ENCODE measurements at regions not wholly inside any gene's neighbourhood (a gene's known extent, or its start where the extent isn't known, plus 50 kb on each side); places are given as distances from the start of the nearest gene placed in this dataset.
"Not testable (repeated sequence)": the region's sequence is repeated elsewhere in the genome, so short reads cannot be mapped to it uniquely, and the experiment has no call there.

DNA sequence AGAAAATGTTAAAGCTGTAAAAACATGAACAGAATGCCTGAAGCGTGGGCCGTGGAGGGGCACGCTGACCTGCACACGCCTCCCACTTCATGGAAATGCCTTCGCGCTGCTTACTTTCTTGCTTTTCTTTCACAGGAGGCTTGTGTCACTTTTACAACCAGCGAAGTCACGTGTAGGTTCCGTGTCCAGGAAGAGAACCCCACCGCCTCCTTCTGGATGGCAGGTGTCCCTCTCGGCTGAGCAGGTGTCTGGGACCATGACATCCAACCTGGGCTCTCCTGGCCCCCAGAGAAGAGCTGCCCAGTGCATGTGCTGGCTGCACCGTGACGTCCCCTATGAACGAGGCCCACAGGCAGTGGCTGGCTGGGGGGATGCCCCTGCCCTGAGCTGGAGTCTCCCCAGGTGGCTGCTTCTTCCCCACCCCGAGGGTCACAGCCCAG lies 345.0 kb upstream of the SFSWAP start:
- Mint-ChIP-seq H3K27me3 (ENCODE audit: low read depth) (peaks cover 25% of the 10 kb centered on the region), H3K36me3 (ENCODE audit: low read depth) (no peaks in the 10 kb centered on the region), H3K27ac (no peak overlapping the region), H3K9me3 (peaks cover 3% of the 10 kb centered on the region), H3K4me3 (no peak overlapping the region), H3K4me1 (no peaks in the 10 kb centered on the region)
- TF ChIP-seq, protein P1, sequence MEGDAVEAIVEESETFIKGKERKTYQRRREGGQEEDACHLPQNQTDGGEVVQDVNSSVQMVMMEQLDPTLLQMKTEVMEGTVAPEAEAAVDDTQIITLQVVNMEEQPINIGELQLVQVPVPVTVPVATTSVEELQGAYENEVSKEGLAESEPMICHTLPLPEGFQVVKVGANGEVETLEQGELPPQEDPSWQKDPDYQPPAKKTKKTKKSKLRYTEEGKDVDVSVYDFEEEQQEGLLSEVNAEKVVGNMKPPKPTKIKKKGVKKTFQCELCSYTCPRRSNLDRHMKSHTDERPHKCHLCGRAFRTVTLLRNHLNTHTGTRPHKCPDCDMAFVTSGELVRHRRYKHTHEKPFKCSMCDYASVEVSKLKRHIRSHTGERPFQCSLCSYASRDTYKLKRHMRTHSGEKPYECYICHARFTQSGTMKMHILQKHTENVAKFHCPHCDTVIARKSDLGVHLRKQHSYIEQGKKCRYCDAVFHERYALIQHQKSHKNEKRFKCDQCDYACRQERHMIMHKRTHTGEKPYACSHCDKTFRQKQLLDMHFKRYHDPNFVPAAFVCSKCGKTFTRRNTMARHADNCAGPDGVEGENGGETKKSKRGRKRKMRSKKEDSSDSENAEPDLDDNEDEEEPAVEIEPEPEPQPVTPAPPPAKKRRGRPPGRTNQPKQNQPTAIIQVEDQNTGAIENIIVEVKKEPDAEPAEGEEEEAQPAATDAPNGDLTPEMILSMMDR (IDR thresholded peaks at IDR 0.05; ENCODE audit: unreplicated experiment in 3 of 3) = no peak

DNA sequence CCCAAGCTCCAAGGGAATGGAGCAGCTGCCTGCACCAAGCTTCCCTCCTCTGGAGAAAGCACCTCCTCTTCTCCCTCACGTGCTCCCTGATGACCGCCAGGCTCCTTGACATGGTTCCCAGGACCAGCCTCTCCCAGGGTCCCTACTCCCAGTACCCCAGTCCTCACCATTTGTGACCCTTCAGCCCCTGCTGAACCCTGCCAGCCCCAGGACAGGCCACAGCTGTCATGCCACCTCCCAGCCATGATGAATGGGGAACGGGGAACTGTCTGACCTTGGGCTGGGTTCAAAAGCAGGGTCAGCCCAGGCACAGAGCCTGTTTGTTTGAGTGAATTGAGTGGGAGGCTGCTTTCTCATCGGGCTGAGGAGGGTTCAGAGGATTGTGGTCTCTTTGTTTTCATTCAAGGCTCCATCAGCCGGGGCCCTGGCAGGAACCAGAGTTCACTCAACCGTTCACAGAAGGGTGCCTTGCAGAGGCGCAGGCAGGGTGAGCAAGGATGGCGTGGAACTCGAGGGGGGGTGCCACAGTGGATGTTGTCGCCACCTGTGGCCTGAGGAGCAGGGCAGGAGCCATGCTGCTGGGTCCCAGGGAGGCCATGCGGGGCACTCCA lies 344.5 kb upstream of the SFSWAP start:
- TF ChIP-seq, protein P1 (IDR thresholded peaks at IDR 0.05; ENCODE audit: unreplicated experiment in 3 of 3) = no peak
- Mint-ChIP-seq H3K27me3 (ENCODE audit: low read depth) (peaks cover 25% of the 10 kb centered on the region), H3K9me3 (peaks cover 3% of the 10 kb centered on the region), H3K4me3 (no peak overlapping the region), H3K27ac (no peak overlapping the region), H3K4me1 (no peaks in the 10 kb centered on the region), H3K36me3 (ENCODE audit: low read depth) (no peaks in the 10 kb centered on the region)

DNA sequence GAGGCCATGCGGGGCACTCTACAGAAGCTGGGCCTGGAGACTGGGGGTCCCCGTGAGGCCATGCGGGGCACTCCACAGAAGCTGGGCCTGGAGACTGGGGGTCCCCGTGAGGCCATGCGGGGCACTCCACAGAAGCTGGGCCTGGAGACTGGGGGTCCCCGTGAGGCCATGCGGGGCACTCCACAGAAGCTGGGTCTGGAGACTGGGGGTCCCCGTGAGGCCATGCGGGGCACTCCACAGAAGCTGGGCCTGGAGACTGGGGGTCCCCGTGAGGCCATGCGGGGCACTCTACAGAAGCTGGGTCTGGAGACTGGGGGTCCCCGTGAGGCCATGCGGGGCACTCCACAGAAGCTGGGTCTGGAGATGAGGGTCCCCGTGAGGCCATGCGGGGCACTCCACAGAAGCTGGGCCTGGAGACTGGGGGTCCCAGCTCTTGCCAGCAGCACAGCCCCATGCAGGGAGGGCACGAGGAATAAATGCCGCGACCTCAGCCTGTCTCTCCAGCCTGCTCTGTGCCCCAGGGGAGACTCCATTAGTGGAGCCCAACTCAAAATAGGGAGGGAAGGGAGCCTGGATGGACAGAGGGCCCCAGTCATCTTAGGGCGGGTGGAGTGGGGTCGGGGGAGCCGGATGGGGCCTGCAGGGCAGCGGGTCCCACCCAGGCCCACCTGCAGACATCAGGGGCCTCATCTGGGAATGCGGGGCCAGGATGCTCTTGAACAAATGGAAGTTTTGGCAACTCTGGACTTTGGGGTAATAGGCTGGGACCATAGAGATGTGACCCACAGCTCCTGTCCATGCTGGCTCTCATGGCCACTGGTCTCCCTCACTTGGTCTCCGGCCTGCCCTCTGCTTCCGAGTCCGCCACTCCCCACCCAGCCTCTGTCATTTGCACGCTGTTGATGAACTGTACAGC lies 343.6 kb upstream of the SFSWAP start:
- H3K4me3 Mint-ChIP-seq; H3K36me3 Mint-ChIP-seq (ENCODE audit: low read depth); H3K27ac Mint-ChIP-seq; H3K9me3 Mint-ChIP-seq; H3K4me1 Mint-ChIP-seq: not testable (repeated sequence)
- H3K27me3 Mint-ChIP-seq (ENCODE audit: low read depth) = peaks cover 21% of the 10 kb centered on the region

DNA sequence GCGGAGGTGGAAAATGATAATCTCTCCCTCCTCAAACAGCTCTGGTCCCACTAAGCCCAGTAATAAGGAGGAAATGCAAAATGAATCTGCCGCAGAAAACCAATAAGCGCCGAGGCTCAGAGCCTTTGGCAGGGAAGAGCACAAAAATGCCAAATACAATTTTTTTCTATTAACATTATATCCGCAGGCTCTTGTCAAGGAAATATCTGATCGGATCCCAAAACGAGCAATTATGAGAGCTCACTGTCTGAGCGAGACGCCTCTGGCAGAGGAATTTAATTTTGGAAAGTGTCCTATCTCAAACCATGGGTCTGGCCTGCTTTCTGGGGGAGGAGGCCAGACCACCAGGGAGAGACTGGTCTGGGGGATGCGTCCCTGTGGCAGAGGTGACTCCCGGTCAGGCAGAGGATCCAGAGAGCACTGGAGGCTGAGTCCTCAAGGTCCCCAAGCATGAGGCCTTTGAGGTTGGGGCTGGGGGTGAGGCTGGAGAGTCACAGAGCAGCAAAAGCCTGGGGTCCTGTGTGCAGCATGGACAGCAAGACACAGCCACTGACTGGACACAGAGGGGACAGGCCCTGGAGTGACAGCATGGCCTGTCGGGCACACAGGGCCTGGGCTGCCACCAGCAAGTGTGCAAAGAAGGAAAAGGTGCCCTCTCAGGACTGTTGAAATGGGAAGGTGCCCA lies 342.8 kb upstream of the SFSWAP start:
- Mint-ChIP-seq H3K9me3 (peaks cover 3% of the 10 kb centered on the region), H3K27ac (no peak overlapping the region), H3K27me3 (ENCODE audit: low read depth) (peaks cover 17% of the 10 kb centered on the region), H3K36me3 (ENCODE audit: low read depth) (no peaks in the 10 kb centered on the region), H3K4me1 (no peaks in the 10 kb centered on the region), H3K4me3 (no peak overlapping the region)
- TF ChIP-seq, protein P1 (IDR thresholded peaks at IDR 0.05; ENCODE audit: unreplicated experiment in 3 of 3) = no peak

DNA sequence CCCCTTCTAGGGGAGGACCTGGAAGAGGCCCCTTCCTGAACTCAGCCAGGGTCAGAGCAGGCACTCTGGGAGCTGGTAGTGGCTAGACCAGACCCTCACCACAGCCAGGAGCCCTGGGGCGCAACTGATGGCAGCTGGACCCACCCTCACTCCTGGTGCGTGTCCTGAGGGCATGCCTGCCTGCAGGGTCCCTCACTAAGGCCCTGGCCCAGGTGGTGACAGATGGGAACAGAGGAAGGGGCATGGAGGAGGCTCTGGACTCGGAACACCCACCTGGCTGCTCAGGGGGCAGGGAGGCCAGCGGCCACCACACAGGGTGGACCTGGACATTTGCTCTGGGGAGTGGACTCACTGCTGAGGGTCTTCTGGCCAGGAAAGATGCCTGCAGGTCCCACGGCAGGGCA lies 342.2 kb upstream of the SFSWAP start:
- Mint-ChIP-seq H3K9me3 (peaks cover 3% of the 10 kb centered on the region), H3K36me3 (ENCODE audit: low read depth) (no peaks in the 10 kb centered on the region), H3K4me3 (no peak overlapping the region), H3K27me3 (ENCODE audit: low read depth) (peaks cover 17% of the 10 kb centered on the region), H3K4me1 (no peaks in the 10 kb centered on the region), H3K27ac (no peak overlapping the region)
- TF ChIP-seq, protein P1 (IDR thresholded peaks at IDR 0.05; ENCODE audit: unreplicated experiment in 3 of 3) = no peak

DNA sequence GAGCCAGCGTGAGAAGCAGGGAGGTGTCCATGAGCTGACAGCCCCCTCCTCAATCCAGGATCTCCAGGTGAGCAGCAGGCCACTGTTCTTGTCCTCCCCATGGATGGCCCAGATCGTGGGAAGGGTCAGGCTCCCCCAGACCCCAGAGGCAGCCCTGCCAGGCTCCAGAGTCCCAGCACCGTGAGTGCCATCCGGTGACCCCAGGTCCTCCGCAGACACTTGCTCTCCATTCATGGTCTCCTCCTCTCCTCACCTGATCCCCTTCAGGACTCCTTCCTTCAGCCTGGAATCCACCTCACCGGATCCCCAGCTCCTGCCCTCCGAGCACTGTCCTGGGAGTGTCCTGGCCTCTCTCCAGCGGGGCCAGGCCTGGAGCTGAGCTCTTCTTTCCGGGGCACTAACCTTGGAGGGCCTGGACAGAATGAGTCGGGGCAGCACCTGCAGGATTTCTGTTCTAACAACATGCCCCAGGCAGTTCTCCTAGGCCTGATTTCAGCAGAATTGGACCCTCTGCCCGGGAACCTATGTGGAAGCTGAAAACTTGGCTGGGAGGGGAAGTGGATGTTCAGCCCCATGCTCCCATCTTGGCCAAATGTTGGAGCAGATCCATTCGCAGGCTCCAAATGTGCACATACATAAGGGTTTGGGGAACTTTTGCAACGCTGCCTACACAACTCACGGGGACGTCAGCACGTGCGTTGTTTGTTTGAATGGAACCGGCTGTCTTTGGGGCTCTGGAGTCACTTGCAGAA lies 341.6 kb upstream of the SFSWAP start:
- TF ChIP-seq, protein P1 (IDR thresholded peaks at IDR 0.05; ENCODE audit: unreplicated experiment in 3 of 3) = no peak
- H3K27me3 Mint-ChIP-seq (ENCODE audit: low read depth) = peaks cover 15% of the 10 kb centered on the region
- H3K36me3 Mint-ChIP-seq (ENCODE audit: low read depth) = no peaks in the 10 kb centered on the region
- H3K4me3 Mint-ChIP-seq = no peak overlapping the region
- peaks cover 3% of the 10 kb centered on the region for H3K9me3 Mint-ChIP-seq
- no peak overlapping the region for H3K27ac Mint-ChIP-seq
- H3K4me1 Mint-ChIP-seq = no peaks in the 10 kb centered on the region
